LNCaP clone FGC (cell line): ENCODE measurements at regions not wholly inside any gene's neighbourhood (a gene's known extent, or its start where the extent isn't known, plus 50 kb on each side); places are given as distances from the start of the nearest gene placed in this dataset.
A peak's percentile ranks its signal among the peaks of the same experiment; 100 is the strongest.

Experiments
- DNase-seq: peaks from one replicate; pipeline ENCODE4 v3.0.0-alpha.2; 2011; ENCODE audit warnings: low read depth
- H3K4me3 ChIP-seq: 2 replicates; pipeline ENCODE4 v1.5.1; 2011; ENCODE audit warnings: mild to moderate bottlenecking, low read depth, low read length, control low read depth
- CTCF ChIP-seq: IDR thresholded peaks from 2 replicates; pipeline ENCODE4 v1.5.1; 2012; ENCODE audit warnings: mild to moderate bottlenecking; ENCODE audit not compliant: control insufficient read depth, insufficient read depth; ENCODE audit errors: extremely low read depth

DNA sequence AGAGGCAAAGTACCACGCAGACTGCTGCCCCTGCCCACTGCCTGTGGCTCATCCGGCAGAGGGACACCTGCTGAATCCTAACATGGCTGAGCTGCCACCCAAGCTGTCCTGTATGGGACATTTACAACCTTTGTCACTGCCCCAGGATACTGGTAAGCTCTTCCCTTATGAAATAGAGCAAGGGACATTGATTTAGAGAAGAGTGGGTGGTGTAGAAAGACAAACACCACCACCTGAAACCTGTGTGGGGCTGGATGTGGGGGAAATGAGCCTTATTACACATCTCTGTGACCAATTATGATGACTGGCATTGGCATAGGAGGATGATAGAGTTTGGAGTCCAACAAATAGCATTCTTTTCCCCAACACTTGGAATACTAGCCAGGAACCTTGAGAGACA is 81.2 kb upstream of the GZMB start:
- TF ChIP-seq CTCF = no peak
- H3K4me3 ChIP-seq = no peak overlapping the region
- no peak for DNase-seq

DNA sequence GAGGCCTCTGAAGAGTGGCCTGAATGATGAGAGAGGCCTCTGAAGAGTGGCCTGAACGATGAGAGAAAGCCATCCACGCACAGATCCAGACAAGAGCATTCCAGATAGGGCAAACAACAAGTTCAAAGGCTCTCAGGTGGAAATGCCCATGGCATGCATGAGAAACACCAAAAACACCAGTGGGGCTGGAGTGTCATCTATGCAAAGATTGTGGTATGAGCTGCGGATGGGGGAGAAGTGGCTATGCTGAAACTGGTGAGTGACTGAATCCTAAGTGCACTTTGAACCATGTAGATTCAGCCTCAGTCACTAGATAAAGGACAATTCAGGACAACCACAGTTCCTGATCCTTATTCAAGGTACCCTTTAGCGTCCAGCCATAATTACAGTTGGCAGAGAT is 79.4 kb upstream of the GZMB start:
- no peak for TF ChIP-seq CTCF
- no peak for DNase-seq
- H3K4me3 ChIP-seq = no peak overlapping the region

DNA sequence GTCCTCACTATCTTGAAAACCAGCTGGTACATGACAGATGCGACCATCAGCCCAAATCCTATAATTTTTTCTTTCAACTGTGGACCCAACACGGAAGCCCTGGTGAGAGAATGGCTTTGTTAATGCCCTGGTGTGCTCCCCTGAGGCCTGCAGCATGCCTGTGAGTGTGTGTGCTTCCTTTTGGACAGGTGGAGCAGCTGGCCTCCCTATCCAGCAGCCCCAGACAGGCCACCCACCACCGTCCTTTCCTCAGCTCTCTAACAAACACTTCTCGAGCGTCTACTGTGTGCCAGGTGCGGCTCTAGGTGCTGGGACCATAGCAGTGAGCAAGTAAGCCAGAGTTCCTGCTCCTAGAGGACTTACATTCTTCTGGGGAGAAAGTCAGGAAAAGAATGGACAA is 78.9 kb upstream of the GZMB start:
- TF ChIP-seq CTCF = no peak
- H3K4me3 ChIP-seq = no peak overlapping the region
- DNase-seq = no peak

DNA sequence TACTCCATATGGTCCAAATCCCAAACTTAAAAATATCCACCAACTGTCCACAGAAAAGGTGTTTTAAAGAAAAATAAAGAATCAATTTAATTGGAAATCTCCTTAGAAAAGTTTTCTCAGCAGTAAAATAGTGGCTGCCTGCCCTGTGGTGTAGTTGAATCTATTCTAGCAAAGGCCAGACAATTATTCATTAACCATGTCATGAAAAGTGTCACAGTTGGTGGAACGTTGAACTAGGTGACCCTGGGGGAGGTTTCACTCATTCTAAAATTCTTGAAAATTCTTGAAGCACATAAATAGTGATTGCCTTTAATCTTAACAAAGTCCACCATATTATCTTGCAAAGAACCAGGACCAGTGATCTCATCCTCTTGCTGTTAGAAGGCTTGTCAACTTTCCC is 78.4 kb upstream of the GZMB start:
- no peak for DNase-seq
- no peak overlapping the region for H3K4me3 ChIP-seq
- TF ChIP-seq CTCF = no peak

GRCh38 chr14:24710403-24711112 is 76.6 kb upstream of the GZMB start:
- peak; percentile 90 for TF ChIP-seq CTCF
- DNase-seq = peak; percentile 21
- no peak overlapping the region for H3K4me3 ChIP-seq

GRCh38 chr14:24708684-24709083 is 74.7 kb upstream of the GZMB start:
- no peak for TF ChIP-seq CTCF
- no peak for DNase-seq
- H3K4me3 ChIP-seq = no peak overlapping the region

DNA sequence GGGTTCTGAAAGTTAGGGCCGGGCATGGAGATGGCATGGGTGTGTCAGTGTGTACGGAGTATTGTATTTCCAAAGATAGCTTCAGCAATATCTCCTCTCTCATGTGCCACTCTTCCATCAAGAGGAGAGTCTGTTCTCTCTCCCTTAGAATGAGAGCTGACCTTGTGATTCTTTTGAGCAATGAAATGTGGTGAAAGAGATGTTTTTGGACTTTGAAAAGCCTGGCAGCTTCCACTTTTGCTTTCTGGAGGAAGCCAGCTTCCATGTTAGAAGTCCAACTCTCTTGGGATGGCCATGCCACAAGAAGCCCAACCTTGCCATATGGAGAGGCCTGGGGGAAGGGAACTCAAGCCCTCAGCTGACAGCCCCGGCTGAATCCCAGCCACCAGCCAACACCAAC is 72.4 kb upstream of the GZMB start:
- no peak for TF ChIP-seq CTCF
- no peak overlapping the region for H3K4me3 ChIP-seq
- DNase-seq = no peak
